ENCODE measurements at regions not wholly inside any gene's neighbourhood (a gene's known extent, or its start where the extent isn't known, plus 50 kb on each side); places are given as distances from the start of the nearest gene placed in this dataset.

GRCh38 chr5:99316484-99316883, 387.7 kb upstream of the CHD1 start:
- Histone ChIP-seq H3K4me2 (ENCODE audit: insufficient read depth, insufficient read length, low read length) (no peak overlapping the region), H4K91ac (ENCODE audit: insufficient read length, low read depth, low read length) (no peak overlapping the region), H3K23me2 (ENCODE audit: insufficient read length, low read depth, low read length, poor library complexity, severe bottlenecking) (no peaks in the 10 kb centered on the region), H2BK120ac (ENCODE audit: low read depth, low read length, poor library complexity, severe bottlenecking) (no peak overlapping the region), H3K56ac (ENCODE audit: insufficient read length, low read depth, low read length) (no peak overlapping the region), H2BK20ac (ENCODE audit: low read depth, low read length, poor library complexity, severe bottlenecking) (no peak overlapping the region), H2AK5ac (ENCODE audit: insufficient read length, low read length) (no peak overlapping the region), H4K5ac (ENCODE audit: insufficient read length, low read depth, low read length) (no peak overlapping the region), H2BK12ac (ENCODE audit: insufficient read length, low read depth, low read length) (no peak overlapping the region), H2AFZ (ENCODE audit: low read length) (no peak overlapping the region), H3K27ac (ENCODE audit: insufficient read length, low read depth, low read length) (no peak overlapping the region), H3K9ac (ENCODE audit: extremely low read depth, insufficient read length, low read length) (no peak overlapping the region), H4K20me1 (ENCODE audit: control insufficient read depth, insufficient read depth, insufficient read length) (no peaks in the 10 kb centered on the region), H4K8ac (replicated peaks; ENCODE audit: insufficient read length, low read depth, low read length) (no peak overlapping the region), H3K79me2 (ENCODE audit: insufficient read depth, low read length) (no peaks in the 10 kb centered on the region), H3K9me3 (ENCODE audit: control insufficient read depth, low read depth, low read length) (no peaks in the 10 kb centered on the region), H2BK15ac (ENCODE audit: low read depth, low read length) (no peak overlapping the region), H3K14ac (ENCODE audit: insufficient read depth, low read length) (no peak overlapping the region), H3K18ac (ENCODE audit: insufficient read length, low read depth, low read length) (no peak overlapping the region), H2BK5ac (ENCODE audit: insufficient read length, low read length) (no peak overlapping the region), H3K23ac (ENCODE audit: insufficient read length, low read depth, low read length) (no peak overlapping the region), H3T11ph (ENCODE audit: low read length) (no peak overlapping the region), H3K4me1 (ENCODE audit: insufficient read depth, low read length) (no peaks in the 10 kb centered on the region), H3K79me1 (ENCODE audit: insufficient read depth, low read depth, low read length, poor library complexity, severe bottlenecking) (no peaks in the 10 kb centered on the region), H3K27me3 (ENCODE audit: insufficient read depth, low read length) (no peaks in the 10 kb centered on the region), H3K4ac (ENCODE audit: low read depth, low read length) (no peak overlapping the region)
- DNase-seq: no peak
- Mint-ChIP-seq H3K4me1 (no peaks in the 10 kb centered on the region), H3K4me3 (no peak overlapping the region), H3K36me3 (ENCODE audit: insufficient read depth in 1 of 3, low read depth in 3 of 3) (no peaks in the 10 kb centered on the region), H3K9me3 (no peaks in the 10 kb centered on the region), H3K27ac (no peak overlapping the region), H3K27me3 (ENCODE audit: low read depth) (no peaks in the 10 kb centered on the region)
- no CpG with 5 or more reads among the region's 1 CpG for WGBS (ENCODE audit: extremely low coverage, insufficient read length, low lambda C conversion rate)
- no peak for TF ChIP-seq CTCF (conservative IDR thresholded peaks at IDR 0.05)
